ENCODE measurements at regions not wholly inside any gene's neighbourhood (a gene's known extent, or its start where the extent isn't known, plus 50 kb on each side); places are given as distances from the start of the nearest gene placed in this dataset.
"Not testable (repeated sequence)": the region's sequence is repeated elsewhere in the genome, so short reads cannot be mapped to it uniquely, and the experiment has no call there.

GRCh38 chr2:160550048-160550447 is 56.4 kb upstream of the RBMS1 start:
- no peak for DNase-seq (ENCODE audit: low read depth)

DNA sequence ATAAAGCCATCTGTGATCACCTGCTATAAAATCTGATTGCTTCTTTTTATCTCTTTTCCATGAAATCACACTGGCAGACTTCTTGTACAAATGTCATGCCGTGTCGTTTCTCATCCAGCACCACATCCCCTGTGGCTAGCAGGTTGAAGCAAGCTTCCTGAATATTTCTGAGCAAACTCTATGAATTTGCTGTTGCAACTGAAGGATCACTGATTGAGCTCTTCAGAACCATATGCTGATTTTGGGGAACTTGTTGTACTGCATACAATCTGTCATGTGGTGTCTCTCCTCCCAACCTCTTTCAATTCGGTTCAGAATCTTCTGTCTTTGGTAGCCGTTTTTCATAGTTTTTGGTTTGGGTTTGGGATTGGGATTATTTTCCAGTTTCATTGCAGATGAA is 57.7 kb upstream of the RBMS1 start:
- DNase-seq (ENCODE audit: low read depth) = no peak

DNA sequence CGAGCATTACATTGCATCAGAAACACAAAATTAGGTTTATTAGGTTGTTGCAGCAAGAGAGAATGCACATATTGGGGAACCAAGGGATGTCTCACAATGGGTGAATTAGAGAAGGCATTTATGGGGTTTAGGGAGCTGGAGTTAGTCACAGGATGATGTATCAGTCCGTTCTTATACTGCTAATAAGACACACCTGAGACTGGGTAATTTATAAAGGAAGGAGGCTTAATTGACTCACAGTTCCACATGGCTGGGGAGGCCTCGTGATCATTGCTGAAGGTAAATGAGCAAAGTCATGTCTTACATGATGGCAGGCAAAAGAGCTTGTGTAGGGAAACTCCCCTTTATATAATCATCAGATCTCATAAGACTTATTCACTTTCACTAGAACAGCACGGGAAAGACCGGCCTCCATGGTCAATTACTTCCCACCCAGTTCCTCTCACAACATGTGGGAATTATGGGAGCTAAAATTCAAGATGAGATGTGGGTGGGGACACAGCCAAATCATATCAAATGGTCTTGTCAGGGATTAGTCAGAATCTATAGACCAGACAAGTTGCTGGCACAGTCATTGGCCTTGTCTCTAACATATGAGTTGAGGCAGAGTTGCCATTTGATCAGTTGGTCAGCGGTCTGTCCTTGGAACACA is 61.9 kb upstream of the RBMS1 start:
- DNase-seq (ENCODE audit: low read depth) = no peak

DNA sequence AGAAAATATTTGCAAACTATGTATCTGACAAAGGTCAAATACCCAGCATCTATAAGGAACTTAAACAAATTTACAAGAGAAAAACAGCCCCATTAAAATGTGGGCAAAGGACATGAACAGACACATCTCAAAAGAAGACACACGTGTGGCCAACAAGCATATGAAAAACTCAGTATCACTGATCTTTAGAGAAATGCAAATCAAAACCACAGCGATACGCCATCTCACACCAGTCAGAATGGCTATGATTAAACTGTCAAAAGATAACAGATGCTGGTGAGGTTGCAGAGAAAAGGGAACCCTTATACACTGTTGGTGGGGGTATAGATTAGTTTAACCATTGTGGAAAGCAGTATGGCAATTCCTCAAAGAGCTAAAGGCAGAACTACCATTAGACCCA is 64.3 kb upstream of the RBMS1 start:
- DNase-seq (ENCODE audit: low read depth) = no peak

DNA sequence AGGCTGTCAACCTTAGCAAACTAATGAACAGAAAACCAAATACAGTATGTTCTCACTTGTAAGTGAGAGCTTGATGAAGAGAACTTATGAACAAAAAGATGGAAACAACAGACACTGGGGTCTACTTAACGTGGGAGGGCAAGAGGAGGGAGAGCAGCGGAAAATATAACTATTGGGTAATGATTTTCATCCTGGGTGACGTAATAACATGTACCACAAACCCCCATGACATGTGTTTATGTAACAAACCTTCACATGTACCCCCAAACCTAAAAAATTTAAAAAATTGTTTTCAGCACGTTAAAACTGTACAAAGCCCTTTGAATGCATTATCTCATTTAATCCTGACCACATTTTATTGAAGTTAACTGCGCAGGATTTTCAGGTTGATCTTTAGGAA is 64.9 kb upstream of the RBMS1 start:
- no peak for DNase-seq (ENCODE audit: low read depth)

DNA sequence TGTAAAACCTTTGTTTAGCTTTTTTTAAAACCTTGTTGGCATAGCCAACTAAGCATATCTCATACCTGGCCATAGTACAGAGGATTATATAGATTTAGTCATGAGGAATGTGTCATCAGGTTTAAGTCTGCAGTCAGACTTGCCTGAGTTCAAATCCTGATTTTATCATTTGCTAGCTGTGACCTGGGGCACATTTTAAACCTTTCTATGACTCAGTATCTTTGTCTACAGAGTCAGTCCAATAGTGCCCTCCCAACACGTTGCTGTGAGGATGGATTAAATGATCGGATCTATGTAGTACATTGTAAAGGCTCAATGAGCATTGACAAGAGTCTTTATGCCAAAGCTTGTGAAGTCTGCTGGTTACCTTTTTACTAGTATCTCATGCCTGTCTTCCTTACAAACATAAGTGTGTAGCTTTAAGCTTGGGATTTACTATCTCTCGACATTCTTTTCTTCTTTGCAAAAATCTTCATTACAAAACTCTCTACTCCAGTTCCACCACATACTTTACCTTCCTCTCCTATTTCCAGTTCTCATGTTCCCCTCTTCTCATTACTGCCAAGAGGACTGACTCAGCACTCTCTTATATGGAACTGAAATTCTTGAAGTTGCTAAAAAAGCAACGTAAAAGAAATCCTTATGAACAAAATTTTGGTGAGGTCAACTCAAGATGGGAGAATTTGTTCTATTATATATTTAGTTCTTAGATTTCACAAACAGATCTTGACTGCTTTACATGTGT is 68.1 kb upstream of the RBMS1 start:
- DNase-seq (ENCODE audit: low read depth) = peak; percentile 91

DNA sequence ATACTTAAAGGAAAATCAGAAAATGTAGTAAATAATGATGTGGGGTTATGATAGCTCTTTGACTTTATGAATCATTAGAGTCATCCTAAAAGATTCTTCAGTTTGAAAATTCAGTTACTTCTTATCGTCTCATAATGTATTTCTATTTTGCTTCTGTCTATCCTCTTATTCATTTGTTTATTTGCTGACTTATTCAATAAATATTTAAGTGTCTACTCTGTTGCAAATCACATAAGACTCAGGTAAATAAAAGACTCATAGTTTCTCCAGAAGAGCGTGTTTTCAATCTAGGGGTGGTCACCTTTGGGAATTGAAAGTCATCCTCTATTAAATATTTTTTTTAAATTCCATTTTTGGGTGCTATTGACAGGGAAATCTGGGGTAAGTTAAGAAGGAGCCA is 69.1 kb upstream of the RBMS1 start:
- DNase-seq (ENCODE audit: low read depth) = no peak

DNA sequence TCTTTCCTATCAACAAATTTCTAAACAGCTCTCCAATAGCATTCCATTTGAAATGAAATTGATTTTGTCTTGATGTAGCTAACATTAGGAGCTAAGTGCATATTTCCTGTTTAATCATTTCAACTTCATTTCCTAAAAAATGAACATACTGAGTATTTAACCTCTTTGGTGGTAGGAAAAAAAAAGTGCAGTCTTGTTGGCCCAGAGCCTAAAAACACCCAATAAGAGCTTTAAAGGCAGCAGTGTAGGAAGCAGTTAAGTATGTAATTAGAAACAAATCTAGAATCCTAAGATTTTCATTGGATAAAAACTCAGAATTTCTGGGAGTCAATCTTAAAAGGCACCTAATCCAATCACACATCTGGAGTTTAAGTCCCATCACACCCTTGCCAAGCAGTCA is 71.0 kb upstream of the RBMS1 start:
- DNase-seq (ENCODE audit: low read depth) = no peak

- no peak for DNase-seq (ENCODE audit: low read depth)
Observed at GRCh38 chr2:160565099-160565845, 71.7 kb upstream of the RBMS1 start.

DNA sequence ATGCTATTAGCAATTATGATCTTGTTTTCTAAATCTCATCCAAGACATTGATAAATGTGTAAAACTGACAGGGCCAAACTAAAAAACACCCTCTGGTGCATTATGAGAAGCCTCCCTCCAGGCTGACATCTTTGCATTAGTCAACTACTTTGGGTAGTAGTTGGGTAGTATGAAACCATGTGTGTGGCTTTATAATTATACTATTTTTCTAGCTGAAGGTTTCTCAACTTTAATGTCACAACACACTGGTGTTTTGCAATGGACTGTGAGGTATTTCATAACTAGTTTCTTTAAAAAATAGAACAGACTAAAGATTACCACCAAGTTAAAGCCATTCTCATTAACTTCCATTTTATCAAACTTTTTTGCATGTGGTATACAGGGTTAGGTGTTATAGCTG is 73.1 kb upstream of the RBMS1 start:
- peak; percentile 76 for DNase-seq (ENCODE audit: low read depth)

GRCh38 chr2:160568856-160569255 is 75.2 kb upstream of the RBMS1 start:
- DNase-seq (ENCODE audit: low read depth) = no peak

- DNase-seq (ENCODE audit: low read depth) = no peak
Observed at GRCh38 chr2:160570376-160570775, 76.8 kb upstream of the RBMS1 start.

GRCh38 chr2:160574468-160575140 is 81.0 kb upstream of the RBMS1 start:
- DNase-seq (ENCODE audit: low read depth) = peak; percentile 84

- no peak for DNase-seq (ENCODE audit: low read depth)
Observed at GRCh38 chr2:160575368-160575767, 81.8 kb upstream of the RBMS1 start.

- DNase-seq (ENCODE audit: low read depth) = no peak
Observed at GRCh38 chr2:160576054-160576499, 82.5 kb upstream of the RBMS1 start.

- not testable (repeated sequence) for DNase-seq (ENCODE audit: low read depth)
Observed at GRCh38 chr2:160577081-160577480, 83.5 kb upstream of the RBMS1 start.

- DNase-seq (ENCODE audit: low read depth) = peak; percentile 47
Observed at GRCh38 chr2:160581035-160581434, 87.4 kb upstream of the RBMS1 start.

- DNase-seq (ENCODE audit: low read depth) = no peak
Observed at GRCh38 chr2:160581448-160581847, 87.8 kb upstream of the RBMS1 start.

- no peak for DNase-seq (ENCODE audit: low read depth)
Observed at GRCh38 chr2:160582081-160582480, 88.5 kb upstream of the RBMS1 start.

GRCh38 chr2:160582490-160583145 is 89.0 kb upstream of the RBMS1 start:
- peak; percentile 87 for DNase-seq (ENCODE audit: low read depth)

- DNase-seq (ENCODE audit: low read depth) = peak; percentile 84
Observed at GRCh38 chr2:160583146-160583535, 89.5 kb upstream of the RBMS1 start.

All from iris pigment epithelial cell (primary cell).